Panc1 (cell line): ENCODE measurements at regions not wholly inside any gene's neighbourhood (a gene's known extent, or its start where the extent isn't known, plus 50 kb on each side); places are given as distances from the start of the nearest gene placed in this dataset.
"Not testable (repeated sequence)": the region's sequence is repeated elsewhere in the genome, so short reads cannot be mapped to it uniquely, and the experiment has no call there.

ENCODE experiments used
- ATAC-seq: fragments of 200-7000 bp; cut with Tn5 transposase; 2 replicates; pipeline ENCODE4 v1.9.1; 2020; ENCODE audit warnings: mild to moderate bottlenecking, moderate library complexity
- BruUV-seq: library from RNA; stranded (reverse); fragments of 400-500 nt; replicated peaks from 2 replicates; lab custom pipeline; 2021; lab: Mats Ljungman, UMichigan
- CTCF ChIA-PET: fragments of 300-600 bp; sonication (Branson Sonifier 250); formaldehyde crosslinking; loops from one replicate; lab custom pipeline; 2022; ENCODE audit warnings: antibody characterized with exemption; lab: Charles Lee
- POLR2A ChIA-PET: fragments of 300-600 bp; sonication (Branson Sonifier 250); formaldehyde crosslinking; loops from one replicate; lab custom pipeline; 2022; ENCODE audit warnings: antibody characterized with exemption; lab: Charles Lee
- DNase-seq: peaks from one replicate; pipeline ENCODE4 v3.0.0-alpha.2; 2010; ENCODE audit warnings: low read depth, low spot score
- H3K27ac ChIP-seq: 2 replicates; pipeline ENCODE4 v1.5.1; 2011; ENCODE audit warnings: mild to moderate bottlenecking, low read length, inconsistent platforms
- H3K27me3 ChIP-seq: fragments of 200-500 bp; sonication (Bioruptor generic); 2 replicates; pipeline ENCODE4 v1.6.0; 2014; ENCODE audit warnings: low read length, inconsistent platforms; ENCODE audit not compliant: control insufficient read depth, insufficient read depth
- H3K36me3 ChIP-seq: fragments of 200-500 bp; sonication (Bioruptor generic); 2 replicates; pipeline ENCODE4 v1.5.1; 2014; ENCODE audit warnings: inconsistent platforms, mild to moderate bottlenecking, low read length, moderate library complexity; ENCODE audit not compliant: control insufficient read depth, insufficient read depth
- H3K4me1 ChIP-seq: 2 replicates; pipeline ENCODE4 v1.5.1; 2011; ENCODE audit warnings: inconsistent platforms, mild to moderate bottlenecking, low read length, moderate library complexity; ENCODE audit not compliant: control insufficient read depth, insufficient read depth
- H3K4me3 ChIP-seq, 2 experiments: 2 replicates each; pipeline ENCODE4 v1.5.1; 2011 to 2012; ENCODE audit warnings: low read depth in 2 of 2, low read length in 2 of 2, mild to moderate bottlenecking in 2 of 2, inconsistent platforms in 1 of 2, moderate library complexity in 1 of 2
- H3K9me3 ChIP-seq: fragments of 200-500 bp; sonication (Bioruptor generic); 2 replicates; pipeline ENCODE4 v1.5.1; 2014; ENCODE audit warnings: low read depth, mild to moderate bottlenecking, inconsistent platforms, low read length, moderate library complexity; ENCODE audit not compliant: control insufficient read depth, insufficient read depth
- CTCF ChIP-seq: fragments of 450-650 bp; IDR thresholded peaks from 2 replicates; pipeline ENCODE4 v1.5.1; 2017; ENCODE audit warnings: mild to moderate bottlenecking
- POLR2AphosphoS5 ChIP-seq: IDR thresholded peaks from 2 replicates; pipeline ENCODE4 v1.6.1; 2012; ENCODE audit warnings: mild to moderate bottlenecking, low read depth, low read length, moderate library complexity
- REST ChIP-seq, 2 experiments: IDR thresholded peaks; 2 replicates each; pipeline ENCODE4 v1.6.1; 2011 to 2012; ENCODE audit warnings: low read depth in 2 of 2, control low read depth in 1 of 2, low read length in 1 of 2, mild to moderate bottlenecking in 1 of 2, moderate library complexity in 1 of 2; ENCODE audit not compliant: insufficient read depth in 1 of 2
- SIN3A ChIP-seq: IDR thresholded peaks from 2 replicates; pipeline ENCODE4 v1.6.1; 2012; ENCODE audit warnings: low read depth, mild to moderate bottlenecking, low read length, moderate library complexity, borderline replicate concordance; ENCODE audit not compliant: insufficient read depth
- TCF7L2 ChIP-seq: IDR thresholded peaks from 2 replicates; pipeline ENCODE4 v1.6.1; 2011; ENCODE audit warnings: mild to moderate bottlenecking, low read depth, low read length, inconsistent platforms
- in situ Hi-C: cut with HindIII; loops from 2 replicates; pipeline ENCODE4 v1.10.0; 2016; ENCODE audit warnings: low sequenced_read_pairs, low pct_unique_long_range_greater_than_20kb
- intact Hi-C: fragments of 100-400 bp; cut with micrococcal nuclease; formaldehyde crosslinking; loops from one replicate; pipeline ENCODE4 v1.10.0; 2022; ENCODE audit not compliant: unreplicated experiment

- H3K4me3 ChIP-seq = no peak overlapping the region
Observed at GRCh38 chr2:133992454-133992853, 261.4 kb upstream of the MGAT5 start.

GRCh38 chr2:133993160-133993559 is 260.7 kb upstream of the MGAT5 start:
- no peaks in the 10 kb centered on the region for H3K9me3 ChIP-seq
- in situ Hi-C loops (no loop called here), intact Hi-C loops (no loop called here)
- H3K4me1 ChIP-seq = no peaks in the 10 kb centered on the region
- H3K27me3 ChIP-seq = peaks cover 3% of the 10 kb centered on the region; the same call in 1 of the 2 replicates
- TF ChIP-seq TCF7L2 = no peak
- no peak for TF ChIP-seq POLR2AphosphoS5
- no peak for TF ChIP-seq CTCF
- no peak for TF ChIP-seq REST (IDR thresholded peaks at IDR 0.05; ENCODE audit: insufficient read depth in 1 of 2, low read depth in 2 of 2, low read length in 1 of 2)
- no peak for TF ChIP-seq SIN3A
- no peaks in the 10 kb centered on the region for H3K36me3 ChIP-seq
- no peak overlapping the region for H3K4me3 ChIP-seq
- no peak for DNase-seq
- POLR2A ChIA-PET = no interaction called here
- no peak for ATAC-seq
- CTCF ChIA-PET = no interaction called here
- no TSS peak for BruUV-seq
- H3K27ac ChIP-seq = no peak overlapping the region

More at GRCh38 chr2:133992454-133992853, 261.4 kb upstream of the MGAT5 start:
- Histone ChIP-seq H3K9me3 (no peaks in the 10 kb centered on the region), H3K27ac (no peak overlapping the region), H3K36me3 (no peaks in the 10 kb centered on the region), H3K27me3 (peaks cover under 1% of the 10 kb centered on the region; the same call in 1 of the 2 replicates), H3K4me1 (no peaks in the 10 kb centered on the region)
- no peak for DNase-seq
- ChIA-PET CTCF (no interaction called here), POLR2A (no interaction called here)
- intact Hi-C loops (no loop called here), in situ Hi-C loops (no loop called here)
- no peak for ATAC-seq
- TF ChIP-seq SIN3A = no peak
- no peak for TF ChIP-seq REST (IDR thresholded peaks at IDR 0.05; ENCODE audit: insufficient read depth in 1 of 2, low read depth in 2 of 2, low read length in 1 of 2)
- no peak for TF ChIP-seq POLR2AphosphoS5
- TF ChIP-seq TCF7L2 = no peak
- no peak for TF ChIP-seq CTCF
- no TSS peak for BruUV-seq

GRCh38 chr2:133998726-133999125 is 255.1 kb upstream of the MGAT5 start:
- H3K27me3 ChIP-seq, H3K9me3 ChIP-seq, DNase-seq, H3K27ac ChIP-seq, H3K4me1 ChIP-seq, ATAC-seq, in situ Hi-C loops, intact Hi-C loops, BruUV-seq, H3K4me3 ChIP-seq, POLR2A ChIA-PET, CTCF ChIA-PET, H3K36me3 ChIP-seq: not testable (repeated sequence)
